ENCODE measurements at regions not wholly inside any gene's neighbourhood (a gene's known extent, or its start where the extent isn't known, plus 50 kb on each side); places are given as distances from the start of the nearest gene placed in this dataset.

GRCh38 chr18:38930881-38931753 lies 1365.5 kb upstream of the CELF4 start:
- Histone ChIP-seq H4K91ac (replicated peaks; ENCODE audit: insufficient read length, low read length) (peak overlapping the region; percentile 22), H3K79me2 (ENCODE audit: control insufficient read depth in 1 of 2, insufficient read depth in 2 of 2, low read length in 2 of 2) (no peaks in the 10 kb centered on the region), H3K23me2 (ENCODE audit: low read depth, low read length) (no peaks in the 10 kb centered on the region), H4K8ac (ENCODE audit: extremely low read depth, insufficient read depth, low read length) (no peak overlapping the region), H3K23ac (ENCODE audit: insufficient read length) (no peak overlapping the region), H3K4me3 (ENCODE audit: extremely low read depth in 1 of 4, insufficient read depth in 2 of 4, low read depth in 3 of 4, low read length in 4 of 4) (peak overlapping the region in 3 of 4 experiments; percentile 11 to 36 (median 14); a peak in 2 of 8 replicates), H3K27ac (ENCODE audit: low read depth, low read length) (peak overlapping the region; percentile 47; the same call in 1 of the 2 replicates), H2BK120ac (replicated peaks; ENCODE audit: low read depth, low read length) (no peak overlapping the region), H2BK20ac (ENCODE audit: low read length) (peak overlapping the region; percentile 82; the same call in 1 of the 2 replicates), H3K4me1 (replicated peaks in 1 of 4; ENCODE audit: control insufficient read depth in 3 of 4, insufficient read depth in 4 of 4, low read length in 3 of 4) (peaks cover 3 to 7% (median 6%) of the 10 kb centered on the region in 4 experiments; a peak in 4 of 7 replicates), H3K79me1 (ENCODE audit: low read depth, low read length) (no peaks in the 10 kb centered on the region), H2BK12ac (ENCODE audit: low read depth, low read length) (peak overlapping the region; percentile 53; the same call in 1 of the 2 replicates), H3K9ac (replicated peaks in 1 of 4; ENCODE audit: extremely low read depth in 1 of 4, low read depth in 3 of 4, low read length in 3 of 4) (no peak overlapping the region), H3K36me3 (ENCODE audit: control insufficient read depth in 2 of 4, insufficient read depth in 4 of 4, low read length in 3 of 4) (no peaks in the 10 kb centered on the region), H3K18ac (ENCODE audit: extremely low read depth, low read length) (peak overlapping the region; percentile 26; the same call in 1 of the 2 replicates), H3K27me3 (replicated peaks in 1 of 4; ENCODE audit: control insufficient read depth in 3 of 4, extremely low read depth in 1 of 4, insufficient read depth in 3 of 4, low read length in 3 of 4) (no peaks in the 10 kb centered on the region), H3K4me2 (ENCODE audit: insufficient read depth in 1 of 2, low read depth in 2 of 2, low read length in 2 of 2) (peak overlapping the region; percentile 22 to 53; a peak in 3 of 4 replicates), H4K5ac (ENCODE audit: insufficient read length, low read depth, low read length) (peak overlapping the region; percentile 67), H3K14ac (ENCODE audit: insufficient read length) (no peak overlapping the region), H2AK5ac (ENCODE audit: low read depth, low read length) (no peak overlapping the region), H4K20me1 (replicated peaks in 1 of 2; ENCODE audit: control insufficient read depth in 1 of 2, insufficient read depth in 2 of 2, low read length in 2 of 2) (no peaks in the 10 kb centered on the region), H2AFZ (ENCODE audit: low read length) (no peak overlapping the region), H3K4ac (replicated peaks; ENCODE audit: insufficient read length, low read depth, low read length) (no peak overlapping the region), H3K9me3 (ENCODE audit: insufficient read depth in 2 of 2, low read depth in 1 of 2, low read length in 1 of 2) (no peaks in the 10 kb centered on the region), H2BK15ac (ENCODE audit: low read length) (no peak overlapping the region), H2BK5ac (ENCODE audit: low read depth, low read length) (peak overlapping the region; percentile 85; the same call in 1 of the 2 replicates), H3K56ac (replicated peaks; ENCODE audit: insufficient read length, low read depth, low read length) (no peak overlapping the region)
- WGBS, 2 experiments (ENCODE audit: extremely low coverage in 1 of 2, insufficient coverage in 1 of 2, insufficient read length in 1 of 2, insufficient replicate concordance in 2 of 2, low coverage in 1 of 2, low lambda C conversion rate in 2 of 2, missing lambda C conversion rate in 1 of 2), result 11% methylated on average over 3 of the region's 3 CpGs; no CpG with 5 or more reads in 1 of the 2 experiments
- no peak for DNase-seq (ENCODE audit: low read depth in 1 of 2, low spot score in 2 of 2)
- POLR2A ChIA-PET (ENCODE audit: partially characterized antibody), result interaction anchor here (0.6 kb wide), 1 partner anchor 1365 kb away, joined by 3 read pairs; no protein-coding TSS in a partner anchor
- peak; percentile 65 for FAIRE-seq
- CTCF ChIA-PET (ENCODE audit: partially characterized antibody), result no interaction called here
- TF ChIP-seq JUND (IDR thresholded peaks at IDR 0.05; ENCODE audit: low read length) (no peak), CEBPB (IDR thresholded peaks at IDR 0.05; ENCODE audit: low read depth, low read length) (no peak)

Data from H1 (cell line).